Adrenal gland (tissue), 5 donors: ENCODE measurements at regions not wholly inside any gene's neighbourhood (a gene's known extent, or its start where the extent isn't known, plus 50 kb on each side); places are given as distances from the start of the nearest gene placed in this dataset.

ENCODE experiments used
- CTCF ChIP-seq, 6 experiments: fragments of 450-650 bp in 4 of 6; fragments of 200-600 bp in 2 of 6; sonication (generic) in 1 of 6; IDR thresholded peaks; 1 replicate in 5 of 6; 2 replicates in 1 of 6; pipeline versions ENCODE4 v1.5.1 to v1.8.0; 2016 to 2021; ENCODE audit warnings: antibody characterized with exemption in 6 of 6, mild to moderate bottlenecking in 2 of 6, moderate library complexity in 1 of 6
- POLR2A ChIP-seq, 2 donors: fragments of 450-650 bp; IDR thresholded peaks; one replicate each; pipeline ENCODE4 v1.6.1; 2017; ENCODE audit warnings: antibody characterized with exemption in 2 of 2, mild to moderate bottlenecking in 2 of 2, moderate library complexity in 1 of 2
- donor health status: DM: no; HTN: no; CAD: no.

- TF ChIP-seq CTCF (IDR thresholded peaks at IDR 0.05) (no peak), POLR2A (IDR thresholded peaks at IDR 0.05) (no peak)
These were observed 81.1 kb downstream of the MAP1LC3B2 start for GRCh38 chr12:116640281-116640680.
